ENCODE measurements at regions not wholly inside any gene's neighbourhood (a gene's known extent, or its start where the extent isn't known, plus 50 kb on each side); places are given as distances from the start of the nearest gene placed in this dataset.

GRCh38 chr6:104286641-104287040 is 573.1 kb downstream of the HACE1 start:
- ChIA-PET POLR2A (no interaction called here), CTCF (ENCODE audit: low intra/inter-chr PET ratio, low total read pairs) (no interaction called here)
- Histone ChIP-seq H3K9ac (ENCODE audit: insufficient read depth, low read depth, low read length) (no peak overlapping the region), H3K4me1 (ENCODE audit: insufficient read depth, low read length) (no peaks in the 10 kb centered on the region), H3K36me3 (replicated peaks in 1 of 2; ENCODE audit: control insufficient read depth in 1 of 2, insufficient read depth in 2 of 2, low read length in 2 of 2) (no peaks in the 10 kb centered on the region), H4K20me1 (ENCODE audit: insufficient read depth, low read length) (no peaks in the 10 kb centered on the region), H3K4me3 (replicated peaks in 1 of 3; ENCODE audit: insufficient read depth in 1 of 3, low read depth in 2 of 3, low read length in 3 of 3) (no peak overlapping the region), H3K4me2 (ENCODE audit: low read depth, low read length) (no peak overlapping the region), H3K27me3 (ENCODE audit: control insufficient read depth in 1 of 2, insufficient read depth in 2 of 2, low read length in 2 of 2) (no peaks in the 10 kb centered on the region; a peak in 1 of 5 replicates), H3K9me3 (ENCODE audit: low read length) (no peaks in the 10 kb centered on the region), H3K79me2 (ENCODE audit: insufficient read depth, low read length) (no peaks in the 10 kb centered on the region), H2AFZ (ENCODE audit: low read length) (no peak overlapping the region), H3K27ac (ENCODE audit: extremely low read length, insufficient read depth, low read length) (no peak overlapping the region)
- no peak for ATAC-seq
- DNase-seq (ENCODE audit: low spot score): no peak
- TF ChIP-seq KLF16 (CRISPR knock-in tag; IDR thresholded peaks at IDR 0.05) (no peak), BATF2 (CRISPR knock-in tag; IDR thresholded peaks at IDR 0.05) (no peak), MEIS1 (CRISPR knock-in tag; IDR thresholded peaks at IDR 0.05; ENCODE audit: borderline replicate concordance) (no peak), JUN (CRISPR knock-in tag; IDR thresholded peaks at IDR 0.05) (no peak), ERF (CRISPR knock-in tag; IDR thresholded peaks at IDR 0.05) (no peak), SMAD1 (CRISPR knock-in tag; IDR thresholded peaks at IDR 0.05; ENCODE audit: borderline replicate concordance, low read depth) (no peak), SNRNP70 (IDR thresholded peaks at IDR 0.05; ENCODE audit: low read depth, low read length) (no peak), POGZ (CRISPR knock-in tag; IDR thresholded peaks at IDR 0.05) (no peak), ZMYM3 (CRISPR knock-in tag; IDR thresholded peaks at IDR 0.05) (no peak), REL (CRISPR knock-in tag; conservative IDR thresholded peaks at IDR 0.05) (no peak), HOXA3 (CRISPR knock-in tag; IDR thresholded peaks at IDR 0.05) (no peak), FOXA3 (CRISPR knock-in tag; IDR thresholded peaks at IDR 0.05) (no peak), ZNF672 (CRISPR knock-in tag; IDR thresholded peaks at IDR 0.05) (no peak), HMG20A (CRISPR knock-in tag; IDR thresholded peaks at IDR 0.05; ENCODE audit: borderline replicate concordance) (no peak), ZNF142 (CRISPR knock-in tag; IDR thresholded peaks at IDR 0.05) (no peak)
- in situ Hi-C loops (cut with HindIII; ENCODE audit: extremely low pct_ligation_motif_present, low pct_unique_long_range_greater_than_20kb): no loop called here
- no TSS peak for BruUV-seq (replicated peaks)
- intact Hi-C loops (cut with micrococcal nuclease; ENCODE audit: unreplicated experiment): no loop called here
- 0% methylated on average over 1 of the region's 1 CpG for WGBS (ENCODE audit: low lambda C conversion rate)
- FAIRE-seq: no peak

All from HepG2 (cell line).